ENCODE measurements at regions not wholly inside any gene's neighbourhood (a gene's known extent, or its start where the extent isn't known, plus 50 kb on each side); places are given as distances from the start of the nearest gene placed in this dataset.

GRCh38 chrX:9148615-9149399 is 114.9 kb upstream of the FAM9B start:
- DNase-seq (ENCODE audit: low read depth), result no peak

- DNase-seq (ENCODE audit: low read depth), result no peak
Observed at GRCh38 chrX:9149501-9150245, 115.7 kb upstream of the FAM9B start.

- no peak for DNase-seq (ENCODE audit: low read depth)
Observed at GRCh38 chrX:9151772-9152307, 117.9 kb upstream of the FAM9B start.

DNA sequence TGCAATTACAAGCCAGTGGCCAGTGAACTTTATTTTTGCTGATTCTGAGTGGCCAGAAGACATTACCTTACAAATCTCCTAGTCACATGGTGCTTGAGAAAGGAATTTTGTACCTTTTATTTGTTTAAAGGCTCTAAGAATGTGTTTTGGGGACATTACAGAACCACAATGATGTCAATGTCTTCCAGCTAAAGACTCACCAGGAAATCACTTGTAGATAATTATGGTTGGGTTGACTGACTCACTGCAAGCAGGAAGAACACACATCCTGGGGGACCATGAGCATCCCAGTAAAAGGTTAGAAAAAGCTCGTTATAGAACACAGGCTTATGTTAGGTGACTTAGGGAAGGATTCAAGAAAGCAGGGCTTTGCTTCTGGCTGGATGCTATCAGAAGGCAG is 119.4 kb upstream of the FAM9B start:
- no peak for DNase-seq (ENCODE audit: low read depth)

DNA sequence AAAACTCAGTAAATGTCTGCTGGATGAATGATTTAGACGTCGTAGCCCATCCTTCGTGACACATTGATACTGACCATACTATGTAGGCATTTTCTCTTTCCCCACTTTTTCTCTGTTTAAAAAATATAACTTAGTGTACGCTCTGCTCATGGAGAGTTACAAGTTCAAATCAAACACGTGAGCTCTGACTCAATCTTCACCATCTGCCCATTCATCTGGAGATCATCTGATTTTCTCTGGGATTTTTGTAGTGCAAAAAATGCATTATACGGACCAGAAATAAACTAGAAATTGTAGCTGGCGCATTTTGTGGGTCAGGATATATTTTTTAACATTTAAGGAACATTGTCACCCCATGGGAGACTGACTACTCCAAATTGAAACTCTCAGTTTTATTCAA is 124.7 kb upstream of the FAM9B start:
- no peak for DNase-seq (ENCODE audit: low read depth)

DNA sequence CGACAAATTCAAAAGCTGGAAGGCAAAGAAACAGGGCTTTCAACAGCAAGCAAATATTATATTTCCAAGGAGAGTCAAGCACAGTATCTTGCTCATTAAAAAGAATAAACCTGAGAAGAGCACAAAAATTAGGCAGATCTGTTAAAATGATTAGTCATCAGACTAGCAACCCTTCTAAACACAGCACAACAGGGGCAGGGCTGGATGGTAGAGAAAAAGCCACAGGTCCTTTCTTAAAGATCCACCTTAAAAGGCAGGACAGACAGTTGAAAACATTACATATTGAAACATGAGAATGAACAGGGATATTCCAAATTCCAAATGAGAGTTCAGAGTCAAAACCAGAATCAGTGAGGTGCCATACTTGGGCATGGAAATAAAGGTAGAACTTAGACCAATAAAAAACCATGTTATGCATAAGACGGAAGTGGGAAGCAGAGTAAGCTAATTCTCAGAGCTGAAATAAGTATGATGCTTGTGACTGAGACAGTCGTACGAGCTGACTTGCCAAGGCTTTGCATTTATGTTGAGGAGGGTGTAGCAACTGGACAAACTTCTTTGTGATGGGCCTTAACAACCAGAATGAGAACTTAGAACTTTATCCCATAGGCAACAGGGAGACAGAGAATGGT is 126.9 kb upstream of the FAM9B start:
- no peak for DNase-seq (ENCODE audit: low read depth)

- no peak for DNase-seq (ENCODE audit: low read depth)
Observed at GRCh38 chrX:9162698-9163097, 128.8 kb upstream of the FAM9B start.

- DNase-seq (ENCODE audit: low read depth), result no peak
Observed at GRCh38 chrX:9163214-9163709, 129.3 kb upstream of the FAM9B start.

DNA sequence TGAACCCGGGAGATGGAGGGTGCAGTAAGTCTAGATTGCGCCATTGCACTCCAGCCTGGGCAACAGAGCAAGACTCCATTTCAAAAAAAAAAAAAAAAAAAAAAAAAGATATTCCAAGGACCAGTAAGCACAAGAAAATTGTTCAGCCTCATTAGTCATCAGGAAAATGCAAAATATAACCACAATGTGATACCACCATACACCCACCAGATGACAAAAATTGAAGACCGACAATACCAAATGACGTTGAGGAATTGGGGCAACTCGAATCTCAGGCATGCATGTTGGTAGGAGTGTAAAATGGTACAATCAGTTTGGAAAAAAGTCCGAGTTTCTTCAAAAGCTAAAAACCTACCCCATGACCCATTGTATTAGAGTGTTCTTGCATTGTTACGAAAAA is 130.2 kb upstream of the FAM9B start:
- DNase-seq (ENCODE audit: low read depth), result no peak

DNA sequence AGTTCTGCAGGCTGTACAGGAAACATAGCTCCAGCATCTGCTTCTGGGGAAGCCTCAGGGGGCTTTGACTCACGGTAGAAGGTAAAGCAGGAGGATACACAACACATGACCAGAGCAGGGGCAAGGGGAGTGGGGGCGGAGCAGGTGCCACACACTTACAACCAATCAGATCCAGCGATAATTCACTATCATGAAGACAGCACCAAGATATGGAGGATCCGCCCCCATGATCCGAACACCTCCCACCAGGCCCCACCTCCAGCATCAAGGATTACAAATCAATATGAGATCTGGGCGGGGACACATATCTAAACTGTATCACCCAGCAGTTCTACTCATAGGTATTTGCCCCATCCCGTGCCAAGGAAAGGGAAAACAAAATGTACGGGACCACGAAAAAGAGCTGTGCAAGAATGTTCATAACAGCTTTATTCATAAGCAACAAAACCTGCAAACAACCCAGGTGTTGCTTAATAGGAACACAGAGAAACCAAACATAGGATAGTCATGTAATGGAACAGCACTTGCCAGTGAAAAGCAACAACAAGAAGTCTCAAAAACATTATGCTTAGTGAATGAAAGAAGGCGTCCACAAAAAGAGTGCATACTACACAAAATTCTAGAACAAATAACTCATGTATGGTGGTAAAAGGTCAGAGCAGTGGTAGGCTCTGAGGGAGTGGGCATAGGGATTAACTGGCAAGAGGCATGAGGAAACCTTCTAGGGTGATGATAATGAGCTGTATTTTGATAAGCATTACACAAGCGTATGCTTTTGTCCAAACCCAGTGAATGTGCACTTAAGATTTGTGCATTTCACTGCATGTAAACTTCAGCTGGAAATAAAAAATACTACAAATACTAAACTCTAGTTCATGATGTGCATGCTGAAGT is 130.9 kb upstream of the FAM9B start:
- no peak for DNase-seq (ENCODE audit: low read depth)

- DNase-seq (ENCODE audit: low read depth), result no peak
Observed at GRCh38 chrX:9166584-9166944, 132.6 kb upstream of the FAM9B start.

- DNase-seq (ENCODE audit: low read depth), result no peak
Observed at GRCh38 chrX:9171841-9172463, 138.0 kb upstream of the FAM9B start.

DNA sequence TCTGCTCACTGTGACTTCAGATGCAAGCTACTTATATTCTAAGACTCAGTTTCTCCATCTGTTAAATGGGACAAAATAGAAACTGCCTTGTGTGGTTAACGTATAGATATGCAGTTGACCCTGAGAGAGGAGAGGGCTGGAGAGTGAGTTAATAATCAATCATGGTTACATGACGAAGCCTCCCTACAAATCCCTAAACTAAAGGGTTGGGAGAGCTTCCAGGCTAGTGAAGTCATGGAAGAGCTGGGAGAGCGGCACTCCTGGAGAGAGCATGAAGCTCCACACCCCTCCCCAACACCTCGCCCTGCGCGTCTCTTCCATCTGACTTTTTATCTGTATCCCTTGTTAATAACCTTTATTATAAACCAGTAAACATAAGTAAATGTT is 138.5 kb upstream of the FAM9B start:
- no peak for DNase-seq (ENCODE audit: low read depth)

DNA sequence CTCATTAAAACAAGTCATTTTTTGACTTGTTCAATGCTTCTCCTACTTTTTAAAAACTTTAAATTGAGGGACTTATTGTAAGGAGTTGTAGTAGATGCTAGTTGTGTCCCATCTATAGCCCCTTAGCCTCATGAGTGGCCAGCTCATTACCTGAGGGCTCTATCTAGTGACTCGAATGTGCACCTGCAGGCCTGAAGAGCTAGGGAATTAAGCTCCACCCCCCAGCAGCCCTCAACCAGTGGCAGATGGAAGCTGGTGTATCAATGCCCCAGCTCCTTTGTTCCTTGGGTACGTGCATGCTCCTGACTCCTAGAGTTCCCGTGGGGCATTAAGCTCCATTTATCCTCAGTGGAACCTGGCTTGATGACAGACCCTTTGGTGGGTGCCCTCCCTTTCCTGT is 146.7 kb upstream of the FAM9B start:
- DNase-seq (ENCODE audit: low read depth), result no peak

DNA sequence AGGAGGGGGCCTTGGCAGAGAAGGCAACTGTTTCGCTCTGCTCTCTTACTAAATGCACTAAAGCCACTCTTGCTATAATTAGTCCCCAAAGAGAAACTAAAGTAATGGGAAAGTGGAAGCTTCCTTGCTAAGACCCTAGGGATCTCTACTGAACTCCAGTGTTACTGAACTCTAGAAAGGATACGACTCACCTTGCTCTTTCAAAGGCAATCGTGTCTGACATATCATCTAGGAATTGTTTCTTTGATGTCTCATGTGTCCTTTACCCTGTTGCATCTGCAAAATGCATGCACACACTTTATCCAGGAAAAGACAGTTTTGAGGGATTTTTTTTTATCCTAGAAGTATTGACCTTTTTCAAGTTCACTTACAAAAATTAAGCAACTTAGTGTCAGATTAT is 148.1 kb upstream of the FAM9B start:
- DNase-seq (ENCODE audit: low read depth), result no peak

- no peak for DNase-seq (ENCODE audit: low read depth)
Observed at GRCh38 chrX:9183481-9183880, 149.6 kb upstream of the FAM9B start.

- DNase-seq (ENCODE audit: low read depth), result no peak
Observed at GRCh38 chrX:9184211-9184610, 150.3 kb upstream of the FAM9B start.

GRCh38 chrX:9188117-9188516 is 154.2 kb upstream of the FAM9B start:
- no peak for DNase-seq (ENCODE audit: low read depth)

DNA sequence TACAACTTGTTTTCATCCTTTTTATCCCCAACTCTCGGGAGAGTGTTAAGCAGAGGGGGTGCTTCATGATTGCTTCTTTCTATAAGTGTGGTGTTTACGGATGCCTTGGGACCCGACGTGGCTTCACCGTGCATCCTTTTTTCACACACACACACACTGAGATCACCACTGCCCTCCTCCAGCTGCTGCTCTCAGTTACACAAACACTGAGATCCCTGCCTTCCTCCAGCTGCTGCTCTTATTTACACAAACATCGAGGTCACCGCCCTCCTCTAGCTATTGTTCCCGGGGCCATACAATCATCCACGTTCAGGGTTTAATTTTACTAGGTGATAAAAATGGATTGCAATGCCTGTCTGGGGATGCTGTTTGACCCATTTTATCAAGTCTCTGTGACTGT is 155.4 kb upstream of the FAM9B start:
- no peak for DNase-seq (ENCODE audit: low read depth)

GRCh38 chrX:9191392-9191791 is 157.5 kb upstream of the FAM9B start:
- no peak for DNase-seq (ENCODE audit: low read depth)

DNA sequence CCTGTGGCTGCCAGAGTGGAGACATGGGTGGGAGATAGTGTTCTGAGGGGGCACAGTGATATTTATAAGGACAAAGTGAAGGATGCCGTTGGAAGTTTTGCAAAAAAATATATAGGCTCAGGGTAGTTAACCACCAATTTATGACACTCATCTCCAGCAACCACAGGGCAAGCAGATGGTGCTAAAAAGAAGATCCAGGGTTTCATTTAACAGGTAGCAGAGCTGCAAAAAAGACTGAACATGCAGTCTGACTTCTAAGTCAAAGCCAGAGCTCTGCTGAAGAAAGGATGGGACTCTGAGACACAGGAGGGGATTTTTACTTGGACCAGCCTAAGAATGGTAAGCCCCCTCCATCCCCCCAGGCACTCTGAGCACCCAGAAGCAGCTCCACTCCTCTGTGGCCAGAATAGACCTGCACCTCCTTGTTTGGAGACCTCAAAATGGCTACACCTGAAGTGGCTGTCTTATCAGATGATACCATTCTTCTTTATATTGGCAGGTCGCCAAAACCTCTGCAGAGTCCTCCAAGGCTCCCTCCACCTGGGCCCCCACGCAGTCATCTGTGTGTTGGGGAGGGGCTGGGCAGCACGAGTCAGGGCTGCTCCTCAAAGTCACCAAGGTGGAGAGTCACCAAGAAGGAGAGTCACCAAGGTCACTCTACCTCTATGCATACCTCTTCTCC is 161.4 kb upstream of the FAM9B start:
- no peak for DNase-seq (ENCODE audit: low read depth)
